H1 (cell line): ENCODE measurements at regions not wholly inside any gene's neighbourhood (a gene's known extent, or its start where the extent isn't known, plus 50 kb on each side); places are given as distances from the start of the nearest gene placed in this dataset.

Source experiments
- CTCF ChIA-PET: fragments of 300-600 bp; sonication (Branson Sonifier 250); formaldehyde crosslinking; loops from one replicate; lab custom pipeline; 2021; ENCODE audit not compliant: partially characterized antibody; lab: Charles Lee
- POLR2A ChIA-PET: fragments of 300-600 bp; sonication (Branson Sonifier 250); formaldehyde crosslinking; loops from one replicate; lab custom pipeline; 2021; ENCODE audit warnings: inconsistent platforms; ENCODE audit not compliant: partially characterized antibody; lab: Charles Lee
- DNase-seq, 2 experiments: peaks; one replicate each; pipeline versions ENCODE4 v3.0.0 to v3.0.0-alpha.2; 2010 to 2022; ENCODE audit warnings: low spot score in 2 of 2, low read depth in 1 of 2, mixed read lengths in 1 of 2
- FAIRE-seq: peaks from 2 replicates; lab custom pipeline; 2011; peaks lifted over from hg19 to GRCh38; lab: Jason Lieb, UNC
- H2AFZ ChIP-seq: 2 replicates; pipeline ENCODE4 v1.8.1; 2012; ENCODE audit warnings: low read length, inconsistent platforms
- H2AK5ac ChIP-seq: 2 replicates; pipeline ENCODE4 v1.6.1; 2013; ENCODE audit warnings: low read depth, low read length
- H2BK120ac ChIP-seq: replicated peaks from 2 replicates; pipeline ENCODE3; 2013; ENCODE audit warnings: low read depth, low read length, inconsistent platforms
- H2BK12ac ChIP-seq: 2 replicates; pipeline ENCODE4 v1.6.1; 2013; ENCODE audit warnings: low read depth, low read length
- H2BK15ac ChIP-seq: 2 replicates; pipeline ENCODE4 v1.6.1; 2013; ENCODE audit warnings: low read length
- H2BK20ac ChIP-seq: 2 replicates; pipeline ENCODE4 v1.6.1; 2013; ENCODE audit warnings: low read length
- H2BK5ac ChIP-seq: 2 replicates; pipeline ENCODE4 v1.6.1; 2013; ENCODE audit warnings: low read depth, low read length
- H3K14ac ChIP-seq: 2 replicates; pipeline ENCODE4 v1.6.1; 2013; ENCODE audit warnings: inconsistent platforms; ENCODE audit not compliant: insufficient read length
- H3K18ac ChIP-seq: 2 replicates; pipeline ENCODE4 v1.6.1; 2013; ENCODE audit warnings: low read length; ENCODE audit errors: extremely low read depth
- H3K23ac ChIP-seq: 2 replicates; pipeline ENCODE4 v1.6.1; 2013; ENCODE audit warnings: inconsistent platforms; ENCODE audit not compliant: insufficient read length
- H3K23me2 ChIP-seq: 2 replicates; pipeline ENCODE4 v1.6.1; 2013; ENCODE audit warnings: low read depth, low read length
- H3K27ac ChIP-seq: 2 replicates; pipeline ENCODE4 v1.6.1; 2011; ENCODE audit warnings: low read depth, low read length, inconsistent platforms
- H3K27me3 ChIP-seq, 4 experiments: replicated peaks in 1 of 4; 1 replicate in 1 of 4; 2 replicates in 3 of 4; pipeline versions ENCODE4 v1.6.1 to v1.8.1; 2011 to 2013; ENCODE audit warnings: low read length in 3 of 4, mild to moderate bottlenecking in 3 of 4, inconsistent platforms in 2 of 4, mixed read lengths in 2 of 4, moderate library complexity in 1 of 4; ENCODE audit not compliant: control insufficient read depth in 3 of 4, insufficient read depth in 3 of 4; ENCODE audit errors: extremely low read depth in 1 of 4
- H3K36me3 ChIP-seq, 4 experiments: 2 replicates each; pipeline versions ENCODE4 v1.6.1 to v1.8.1; 2011 to 2013; ENCODE audit warnings: mild to moderate bottlenecking in 4 of 4, low read length in 3 of 4, moderate library complexity in 2 of 4, control low read depth in 1 of 4, inconsistent platforms in 1 of 4; ENCODE audit not compliant: insufficient read depth in 4 of 4, control insufficient read depth in 2 of 4
- H3K4ac ChIP-seq: replicated peaks from 2 replicates; pipeline ENCODE3; 2013; ENCODE audit warnings: low read length, low read depth, mixed read lengths, inconsistent platforms; ENCODE audit not compliant: insufficient read length
- H3K4me1 ChIP-seq, 4 experiments: replicated peaks in 1 of 4; 1 replicate in 1 of 4; 2 replicates in 3 of 4; pipeline versions ENCODE4 v1.6.1 to v1.8.1; 2011 to 2013; ENCODE audit warnings: low read length in 3 of 4, inconsistent platforms in 2 of 4, mixed read lengths in 1 of 4; ENCODE audit not compliant: insufficient read depth in 4 of 4, control insufficient read depth in 3 of 4
- H3K4me2 ChIP-seq, 2 experiments: 2 replicates each; pipeline versions ENCODE4 v1.6.1 to v1.8.1; 2011 to 2013; ENCODE audit warnings: low read depth in 2 of 2, low read length in 2 of 2, control low read depth in 1 of 2, inconsistent platforms in 1 of 2, mild to moderate bottlenecking in 1 of 2; ENCODE audit not compliant: insufficient read depth in 1 of 2
- H3K4me3 ChIP-seq, 4 experiments: fragments of 200-600, 300-600 bp in 1 of 4; sonication (generic), shearing (Covaris generic), sonication (Bioruptor Twin) in 1 of 4; 2 replicates each; pipeline versions ENCODE4 v1.5.1 to v1.8.1; 2011 to 2016; ENCODE audit warnings: low read length in 4 of 4, low read depth in 3 of 4, control low read depth in 2 of 4, inconsistent platforms in 2 of 4, mild to moderate bottlenecking in 2 of 4, mixed read lengths in 1 of 4, moderate library complexity in 1 of 4; ENCODE audit not compliant: insufficient read depth in 2 of 4; ENCODE audit errors: extremely low read depth in 1 of 4
- H3K56ac ChIP-seq: replicated peaks from 2 replicates; pipeline ENCODE3; 2013; ENCODE audit warnings: low read depth, mild to moderate bottlenecking, mixed read lengths, low read length, inconsistent platforms; ENCODE audit not compliant: insufficient read length
- H3K79me1 ChIP-seq: 2 replicates; pipeline ENCODE4 v1.6.1; 2013; ENCODE audit warnings: low read depth, low read length, control low read depth
- H3K79me2 ChIP-seq, 2 experiments: 2 replicates each; pipeline versions ENCODE4 v1.6.1 to v1.8.1; 2012 to 2013; ENCODE audit warnings: low read length in 2 of 2, mild to moderate bottlenecking in 2 of 2, inconsistent platforms in 1 of 2; ENCODE audit not compliant: insufficient read depth in 2 of 2, control insufficient read depth in 1 of 2
- H3K9ac ChIP-seq, 4 experiments: replicated peaks in 1 of 4; 1 replicate in 1 of 4; 2 replicates in 3 of 4; pipeline versions ENCODE4 v1.6.1 to v1.8.1; 2011 to 2013; ENCODE audit warnings: low read depth in 3 of 4, low read length in 3 of 4, control low read depth in 2 of 4, mild to moderate bottlenecking in 2 of 4, moderate library complexity in 2 of 4, inconsistent platforms in 1 of 4; ENCODE audit errors: extremely low read depth in 1 of 4
- H3K9me3 ChIP-seq, 2 experiments: 2 replicates each; pipeline versions ENCODE4 v1.6.1 to v1.8.1; 2012 to 2013; ENCODE audit warnings: mild to moderate bottlenecking in 2 of 2, moderate library complexity in 2 of 2, control low read depth in 1 of 2, inconsistent platforms in 1 of 2, low read depth in 1 of 2, low read length in 1 of 2, mixed read lengths in 1 of 2; ENCODE audit not compliant: insufficient read depth in 2 of 2
- H4K20me1 ChIP-seq, 2 experiments: replicated peaks in 1 of 2; 2 replicates each; pipeline versions ENCODE3 to v1.8.1; 2011 to 2013; ENCODE audit warnings: inconsistent platforms in 2 of 2, low read length in 2 of 2, mild to moderate bottlenecking in 1 of 2; ENCODE audit not compliant: insufficient read depth in 2 of 2, control insufficient read depth in 1 of 2
- H4K5ac ChIP-seq: 2 replicates; pipeline ENCODE4 v1.6.1; 2013; ENCODE audit warnings: low read length, low read depth, mixed read lengths, inconsistent platforms; ENCODE audit not compliant: insufficient read length
- H4K8ac ChIP-seq: 2 replicates; pipeline ENCODE4 v1.8.0; 2013; ENCODE audit warnings: mild to moderate bottlenecking, moderate library complexity, low read length, inconsistent platforms; ENCODE audit not compliant: insufficient read depth; ENCODE audit errors: extremely low read depth
- H4K91ac ChIP-seq: replicated peaks from 2 replicates; pipeline ENCODE3; 2013; ENCODE audit warnings: low read length, mixed read lengths, inconsistent platforms; ENCODE audit not compliant: insufficient read length
- BCL11A ChIP-seq, 2 experiments: IDR thresholded peaks; one replicate each; pipeline ENCODE4 v1.6.1; 2011; ENCODE audit warnings: low read depth in 2 of 2, low read length in 2 of 2, mild to moderate bottlenecking in 2 of 2
- CEBPB ChIP-seq: IDR thresholded peaks from 2 replicates; pipeline ENCODE4 v1.6.1; 2012; ENCODE audit warnings: low read depth, low read length
- CREB1 ChIP-seq: IDR thresholded peaks from 2 replicates; pipeline ENCODE4 v1.6.1; 2012; ENCODE audit warnings: inconsistent platforms
- KDM5A ChIP-seq: fragments of 200-600 bp; IDR thresholded peaks from 2 replicates; pipeline ENCODE4 v1.7.1; 2012; ENCODE audit warnings: mild to moderate bottlenecking, low read length, inconsistent platforms, mixed read lengths
- NANOG ChIP-seq: IDR thresholded peaks from 2 replicates; pipeline ENCODE4 v1.6.1; 2011; ENCODE audit warnings: low read length, low read depth, mild to moderate bottlenecking, inconsistent platforms; ENCODE audit not compliant: insufficient read depth, poor library complexity, severe bottlenecking
- PHF8 ChIP-seq: fragments of 200-600 bp; sonication (generic); conservative IDR thresholded peaks from 2 replicates; pipeline ENCODE4 v1.7.1; 2012; ENCODE audit warnings: low read depth, mild to moderate bottlenecking, inconsistent platforms, low read length, moderate library complexity
- RFX5 ChIP-seq: IDR thresholded peaks from 2 replicates; pipeline ENCODE4 v1.6.1; 2011; ENCODE audit warnings: low read depth, low read length, improper control_type of control experiment, borderline replicate concordance
- WGBS, 2 experiments: shearing (Covaris generic) in 1 of 2; methylation state at CpG; one replicate each; pipeline versions ENCODE4 v1.1.6 to v1.1.7; 2013 to 2015; ENCODE audit warnings: low lambda C conversion rate in 2 of 2, mixed read lengths in 2 of 2, inconsistent platforms in 1 of 2, low coverage in 1 of 2, missing lambda C conversion rate in 1 of 2; ENCODE audit not compliant: insufficient replicate concordance in 2 of 2, insufficient coverage in 1 of 2, insufficient read length in 1 of 2; ENCODE audit errors: extremely low coverage in 1 of 2, missing lambda C conversion rate in 1 of 2; 5-methylcytosine and 5-hydroxymethylcytosine counted together

DNA sequence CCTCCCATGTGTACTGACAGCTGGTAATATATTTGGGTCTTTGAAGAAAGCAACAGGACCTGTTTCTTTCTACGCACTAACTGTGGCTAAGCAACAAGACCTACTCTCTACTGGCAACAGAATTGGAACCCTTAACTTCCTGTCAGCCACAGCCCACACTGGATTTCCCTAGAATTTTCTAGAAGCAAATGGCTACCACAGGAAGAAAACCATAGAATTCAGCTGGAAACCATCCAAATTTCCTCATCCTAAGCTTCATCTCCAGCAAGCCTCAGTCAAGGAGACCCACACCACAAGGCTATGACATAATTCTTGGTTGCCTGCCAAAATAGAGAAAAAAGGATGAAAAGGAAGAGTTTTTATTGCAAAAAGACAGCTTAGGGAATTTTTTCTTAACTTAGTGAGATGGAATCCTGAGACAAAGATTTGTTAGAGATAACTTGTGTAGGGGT is 171.8 kb upstream of the TNC start:
- Histone ChIP-seq H2BK12ac (no peak overlapping the region), H4K8ac (no peak overlapping the region), H3K23ac (no peak overlapping the region), H2AFZ (no peak overlapping the region), H3K9me3 (no peaks in the 10 kb centered on the region), H4K91ac (no peak overlapping the region), H4K5ac (no peak overlapping the region), H3K4me1 (peaks cover 0 to 4% (median 0%) of the 10 kb centered on the region in 4 experiments; a peak in 2 of 7 replicates), H3K4me2 (no peak overlapping the region), H3K4me3 (no peak overlapping the region)
- DNase-seq (no peak), FAIRE-seq (no peak)
- WGBS, 2 experiments: 93% methylated on average over 1 of the region's 1 CpG; no CpG with 5 or more reads in 1 of the 2 experiments
- ChIA-PET CTCF (interaction anchor here (0.8 to 1.4 kb wide), 3 partner anchors 9 to 230 kb away, joined by 3 to 4 read pairs (median 3); no protein-coding TSS in a partner anchor), POLR2A (no interaction called here)
- TF ChIP-seq CREB1: no peak
- TF ChIP-seq RFX5: no peak
- TF ChIP-seq KDM5A: no peak
- TF ChIP-seq NANOG: no peak
- no peak for TF ChIP-seq CEBPB
- no peak for TF ChIP-seq PHF8
- no peak for TF ChIP-seq BCL11A (IDR thresholded peaks at IDR 0.05; ENCODE audit: low read depth in 2 of 2, low read length in 2 of 2)
- TF ChIP-seq, all 59 proteins: peak for 0
- H3K23me2 ChIP-seq: no peaks in the 10 kb centered on the region
- H3K27ac ChIP-seq: no peak overlapping the region
- H3K14ac ChIP-seq: no peak overlapping the region
- no peaks in the 10 kb centered on the region for H3K79me2 ChIP-seq
- no peak overlapping the region for H3K9ac ChIP-seq
- H3K36me3 ChIP-seq: no peaks in the 10 kb centered on the region
- no peak overlapping the region for H2BK5ac ChIP-seq
- no peak overlapping the region for H2AK5ac ChIP-seq
- no peak overlapping the region for H2BK20ac ChIP-seq
- H3K27me3 ChIP-seq: no peaks in the 10 kb centered on the region
- H3K56ac ChIP-seq: no peak overlapping the region
- H4K20me1 ChIP-seq: no peaks in the 10 kb centered on the region
- H2BK15ac ChIP-seq: no peak overlapping the region
- no peaks in the 10 kb centered on the region for H3K79me1 ChIP-seq
- no peak overlapping the region for H3K4ac ChIP-seq
- H3K18ac ChIP-seq: no peak overlapping the region
- H2BK120ac ChIP-seq: no peak overlapping the region
